Natural killer cell treated with Interleukin-12 subunit alpha and Interleukin-12 subunit beta and Interleukin-15 and Interleukin-18, amount 100 ng/mL, for 72 hours (primary cell): ENCODE measurements at regions not wholly inside any gene's neighbourhood (a gene's known extent, or its start where the extent isn't known, plus 50 kb on each side); places are given as distances from the start of the nearest gene placed in this dataset.

Experiments used
- ATAC-seq, 2 donors: fragments of 150-1000 bp; cut with Tn5 transposase in 1 of 2; sonication (Bioruptor Pico), chemical (Tn5 transposase) in 1 of 2; 2 replicates each; pipeline ENCODE4 v1.10.0; 2021
- DNase-seq: peaks from one replicate; pipeline ENCODE4 v3.0.0; 2022; ENCODE audit warnings: low spot score
- H3K27ac Mint-ChIP-seq, 2 donors: 1 replicate in 1 of 2; 2 replicates in 1 of 2; pipeline ENCODE4 v1.8.0; 2022; ENCODE audit warnings: mixed read lengths in 2 of 2, mild to moderate bottlenecking in 1 of 2, moderate library complexity in 1 of 2
- H3K27me3 Mint-ChIP-seq, 2 donors: 1 replicate in 1 of 2; 2 replicates in 1 of 2; pipeline ENCODE4 v1.8.0; 2022; ENCODE audit warnings: mixed read lengths in 2 of 2
- H3K36me3 Mint-ChIP-seq: one replicate; pipeline ENCODE4 v1.8.0; 2022; ENCODE audit warnings: mixed read lengths
- H3K4me1 Mint-ChIP-seq, 2 donors: 1 replicate in 1 of 2; 2 replicates in 1 of 2; pipeline ENCODE4 v1.8.0; 2022; ENCODE audit warnings: low read depth in 2 of 2, mixed read lengths in 2 of 2, mild to moderate bottlenecking in 1 of 2
- H3K4me3 Mint-ChIP-seq: one replicate; pipeline ENCODE4 v1.8.0; 2022; ENCODE audit warnings: mixed read lengths
- H3K9me3 Mint-ChIP-seq: 2 replicates; pipeline ENCODE4 v1.8.0; 2022; ENCODE audit warnings: mixed read lengths

DNA sequence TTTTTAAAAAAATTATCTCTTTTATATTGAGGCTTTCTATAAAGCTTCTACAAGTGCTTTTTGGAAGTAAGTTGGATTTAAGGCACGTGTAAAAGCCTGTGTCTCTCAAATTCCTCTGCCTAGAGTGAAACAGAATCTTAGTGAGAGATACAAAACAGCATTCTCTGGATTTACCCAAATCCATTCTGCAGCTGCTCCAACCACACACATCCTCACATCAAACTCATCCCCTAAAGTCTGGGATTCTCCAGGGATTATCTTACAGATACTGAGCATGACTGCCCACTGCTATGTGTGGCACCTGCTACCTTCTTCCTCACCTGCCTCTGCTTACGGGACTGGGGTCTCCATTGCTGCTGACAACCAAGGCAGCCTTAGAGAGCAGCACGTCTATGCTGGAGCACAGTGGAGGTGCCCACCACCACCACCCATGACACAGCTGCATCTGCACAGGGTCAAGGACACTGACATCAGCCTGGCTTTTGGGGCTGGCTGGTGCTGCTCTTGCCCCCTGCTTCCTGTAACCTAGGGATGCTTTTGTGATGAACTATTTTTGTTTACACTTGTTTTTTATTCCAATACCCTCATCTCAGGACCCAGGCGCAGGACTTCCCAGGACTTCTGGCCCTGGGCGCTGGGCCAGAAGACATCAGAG lies 139.2 kb upstream of the NAMPT start:
- Mint-ChIP-seq H3K4me1 (peaks cover 83 to 89% of the 10 kb centered on the region in 2 donors), H3K27me3 (peaks cover 0 to 5% of the 10 kb centered on the region in 2 donors), H3K4me3 (peak overlapping the region; percentile 69), H3K9me3 (peaks cover 16% of the 10 kb centered on the region), H3K36me3 (peaks cover 34% of the 10 kb centered on the region), H3K27ac (peak overlapping the region; percentile 97)
- DNase-seq (no peak), ATAC-seq (no peak)

DNA sequence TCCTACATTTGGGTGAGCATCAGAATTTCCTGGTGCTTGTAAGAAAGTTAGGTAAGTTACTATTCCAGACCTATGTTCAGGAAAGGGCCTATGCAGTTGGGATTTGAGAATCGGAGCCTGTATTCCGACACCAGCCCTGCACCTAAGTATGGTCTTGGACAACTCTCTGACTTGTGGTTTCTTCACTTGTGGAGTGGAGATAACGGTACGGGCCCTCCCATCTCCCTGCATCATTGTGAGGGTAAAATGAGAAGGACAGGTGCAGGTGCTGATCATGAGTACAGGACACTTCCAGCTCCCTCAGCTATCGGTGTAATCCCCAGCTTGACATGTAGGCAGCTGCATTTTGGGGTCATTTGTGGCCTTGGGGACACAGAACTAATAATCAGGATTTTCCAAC lies 138.3 kb upstream of the NAMPT start:
- H3K27me3 Mint-ChIP-seq: peaks cover 0 to 3% of the 10 kb centered on the region in 2 donors
- peaks cover 86 to 92% of the 10 kb centered on the region in 2 donors for H3K4me1 Mint-ChIP-seq
- no peak for DNase-seq
- H3K36me3 Mint-ChIP-seq: peaks cover 29% of the 10 kb centered on the region
- peaks cover 12% of the 10 kb centered on the region for H3K9me3 Mint-ChIP-seq
- ATAC-seq: no peak
- H3K4me3 Mint-ChIP-seq: peak overlapping the region; percentile 69
- peak overlapping the region; percentile 97 for H3K27ac Mint-ChIP-seq

DNA sequence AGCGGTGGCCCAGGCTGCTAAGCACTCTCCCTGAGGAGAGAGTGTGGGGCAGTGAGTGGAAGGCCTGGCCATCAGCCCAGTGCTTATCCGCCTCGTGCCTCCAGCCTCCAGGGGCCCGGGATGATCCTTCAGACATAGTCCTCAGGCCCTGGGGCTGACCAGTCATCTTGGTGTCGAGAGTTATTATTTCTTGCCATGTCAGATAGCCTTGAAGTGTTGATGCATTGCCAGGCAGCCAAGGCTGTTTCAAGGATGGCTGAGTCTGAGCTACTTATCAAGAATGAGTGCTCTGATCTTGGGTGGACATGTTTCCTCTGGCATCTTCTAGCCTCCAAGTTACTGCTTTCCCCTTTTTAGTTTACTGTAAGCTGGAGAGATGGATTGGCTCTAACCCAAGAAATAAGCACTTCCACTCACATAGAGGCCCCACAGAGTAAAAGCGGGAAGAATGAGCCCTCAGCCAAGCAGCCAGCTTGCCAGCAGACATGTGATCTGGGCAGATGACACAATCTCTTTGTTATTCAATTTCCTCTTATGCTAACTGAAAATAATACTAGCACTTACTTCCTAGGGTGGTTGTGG lies 136.5 kb upstream of the NAMPT start:
- Mint-ChIP-seq H3K4me1 (peaks cover 87 to 96% of the 10 kb centered on the region in 2 donors), H3K4me3 (peak overlapping the region; percentile 69), H3K9me3 (peaks cover 7% of the 10 kb centered on the region), H3K36me3 (peaks cover 31% of the 10 kb centered on the region), H3K27ac (peak overlapping the region; percentile 97), H3K27me3 (no peaks in the 10 kb centered on the region)
- peak; percentile 65 for DNase-seq
- peak in 1 of 2 donors; percentile 46 for ATAC-seq

DNA sequence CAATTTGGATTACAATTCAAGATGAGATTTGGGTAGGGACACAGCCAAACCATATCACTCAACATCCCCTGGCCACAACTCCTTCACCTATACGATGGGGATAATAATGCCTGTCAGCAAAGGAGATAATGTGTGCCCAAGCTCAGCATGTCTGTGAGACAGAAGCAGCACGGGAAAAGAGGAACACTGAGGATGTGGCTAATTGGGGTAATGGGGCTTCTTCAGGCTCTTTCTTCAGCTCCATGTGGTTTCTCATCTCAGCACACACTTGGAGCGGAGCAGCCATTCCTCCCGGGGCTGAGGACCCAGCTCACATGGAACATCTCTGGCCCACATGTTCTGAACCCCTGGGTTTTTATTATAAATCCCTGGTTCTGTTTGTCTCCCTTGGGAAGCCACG lies 136.0 kb upstream of the NAMPT start:
- no peaks in the 10 kb centered on the region for H3K27me3 Mint-ChIP-seq
- H3K4me1 Mint-ChIP-seq: peaks cover 83 to 93% of the 10 kb centered on the region in 2 donors
- ATAC-seq (no peak), DNase-seq (no peak)
- peak overlapping the region; percentile 97 for H3K27ac Mint-ChIP-seq
- peaks cover 8% of the 10 kb centered on the region for H3K9me3 Mint-ChIP-seq
- H3K4me3 Mint-ChIP-seq: peak overlapping the region; percentile 77
- peaks cover 34% of the 10 kb centered on the region for H3K36me3 Mint-ChIP-seq

DNA sequence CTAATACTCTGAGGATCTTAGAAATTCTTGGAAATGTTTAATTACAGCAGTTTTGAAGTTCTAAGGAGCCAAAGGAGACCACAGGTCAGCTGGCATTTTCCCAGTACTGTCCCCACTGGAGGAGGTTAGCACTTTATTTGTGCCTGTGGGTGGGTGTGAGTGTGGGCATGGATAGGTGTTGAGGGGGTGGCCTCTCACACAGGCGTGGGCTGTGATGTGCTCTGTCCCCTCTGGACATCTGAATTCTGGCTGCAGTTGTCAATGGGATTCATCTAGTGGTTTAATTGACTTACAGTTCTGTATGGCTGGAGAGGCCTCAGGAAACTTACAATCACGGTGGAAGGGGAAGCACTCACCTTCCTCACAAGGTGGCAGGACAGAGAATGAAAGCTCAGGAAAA lies 135.4 kb upstream of the NAMPT start:
- H3K27ac Mint-ChIP-seq: peak overlapping the region; percentile 97
- no peaks in the 10 kb centered on the region for H3K27me3 Mint-ChIP-seq
- H3K4me3 Mint-ChIP-seq: peak overlapping the region; percentile 77
- DNase-seq (peak; percentile 67), ATAC-seq (no peak)
- H3K36me3 Mint-ChIP-seq: peaks cover 34% of the 10 kb centered on the region
- peaks cover 12% of the 10 kb centered on the region for H3K9me3 Mint-ChIP-seq
- H3K4me1 Mint-ChIP-seq: peaks cover 81 to 90% of the 10 kb centered on the region in 2 donors

DNA sequence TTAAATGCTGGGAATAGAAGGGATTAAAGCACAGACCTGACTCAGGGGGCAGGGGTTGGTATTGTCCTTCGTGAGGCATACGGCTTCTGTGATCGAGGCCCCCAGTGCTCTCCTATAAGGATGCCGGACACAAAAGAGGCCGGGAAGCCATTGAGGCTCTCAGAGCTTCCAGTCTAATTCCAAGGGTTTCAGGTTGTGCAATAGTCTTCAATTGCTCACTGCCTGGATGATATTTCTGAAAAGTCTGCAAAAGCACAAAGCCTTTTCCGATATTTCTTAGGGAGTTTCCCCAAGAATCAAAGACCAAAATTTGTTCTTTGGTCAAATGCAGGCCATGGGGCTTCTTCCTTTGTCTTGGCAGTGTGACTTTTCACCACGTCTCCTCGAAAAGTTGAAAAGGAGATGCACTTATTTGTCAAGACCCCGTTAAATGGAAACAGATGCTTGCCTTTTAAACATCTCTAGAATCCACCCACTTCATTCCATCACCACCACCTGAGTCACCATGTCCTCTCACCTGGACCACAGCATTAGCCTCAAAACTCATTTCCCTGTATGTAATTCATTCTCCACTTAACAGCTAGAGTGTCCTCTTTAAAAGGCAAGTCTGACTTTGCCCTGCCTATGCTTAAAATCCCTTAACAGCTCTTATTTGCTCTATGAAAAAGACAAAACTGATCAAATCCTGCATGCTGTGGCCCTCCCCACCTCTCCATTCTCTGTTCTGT lies 134.8 kb upstream of the NAMPT start:
- Mint-ChIP-seq H3K27me3 (no peaks in the 10 kb centered on the region), H3K9me3 (peaks cover 12% of the 10 kb centered on the region), H3K4me3 (peak overlapping the region; percentile 77), H3K36me3 (peaks cover 34% of the 10 kb centered on the region), H3K4me1 (peaks cover 75 to 86% of the 10 kb centered on the region in 2 donors), H3K27ac (peak overlapping the region; percentile 97)
- ATAC-seq: peak; percentile 24 to 68
- no peak for DNase-seq

DNA sequence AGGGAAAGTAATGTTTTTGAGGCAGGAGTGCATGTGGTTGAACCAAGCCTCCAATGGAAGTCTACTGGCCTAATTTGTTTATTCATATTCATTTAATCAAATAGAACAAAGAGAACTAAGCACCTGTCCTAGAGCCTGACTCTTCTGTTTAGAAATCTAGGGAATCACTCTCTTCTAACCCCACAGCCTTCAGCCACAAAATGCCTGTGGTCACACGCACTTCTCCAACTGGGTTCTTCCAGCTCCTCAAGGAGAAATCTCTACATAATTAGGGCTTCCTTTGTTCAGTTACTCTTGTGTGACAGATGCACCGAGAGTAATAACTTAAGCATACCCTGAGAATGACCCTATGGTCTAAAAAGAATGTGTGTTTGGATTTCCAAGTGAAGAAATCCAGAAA lies 133.7 kb upstream of the NAMPT start:
- peak overlapping the region; percentile 97 for H3K27ac Mint-ChIP-seq
- peak overlapping the region; percentile 77 for H3K4me3 Mint-ChIP-seq
- peaks cover 34% of the 10 kb centered on the region for H3K36me3 Mint-ChIP-seq
- peaks cover 65 to 75% of the 10 kb centered on the region in 2 donors for H3K4me1 Mint-ChIP-seq
- ATAC-seq: peak in 1 of 2 donors; percentile 34
- H3K9me3 Mint-ChIP-seq: peaks cover 12% of the 10 kb centered on the region
- no peak for DNase-seq
- no peaks in the 10 kb centered on the region for H3K27me3 Mint-ChIP-seq

DNA sequence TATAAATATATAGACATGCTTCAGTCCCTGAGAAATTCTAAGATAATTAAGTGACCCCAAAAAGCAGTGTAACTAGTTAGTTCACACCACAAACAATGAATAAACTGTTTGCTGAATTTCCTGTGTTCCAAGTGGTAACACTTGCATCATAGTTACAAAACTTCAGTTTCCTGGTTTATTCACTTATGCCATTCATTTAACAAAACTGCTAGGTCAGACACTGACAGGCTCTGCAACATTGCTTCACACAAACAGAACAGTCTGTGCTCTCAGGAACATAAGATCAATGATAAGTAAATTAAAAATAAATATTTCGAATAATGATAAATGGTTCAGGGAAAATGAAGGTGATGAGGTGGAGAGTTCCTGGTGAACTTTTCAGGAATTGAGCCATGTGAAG lies 133.3 kb upstream of the NAMPT start:
- no peak for DNase-seq
- Mint-ChIP-seq H3K27ac (peak overlapping the region; percentile 97), H3K4me1 (peaks cover 63 to 71% of the 10 kb centered on the region in 2 donors), H3K4me3 (peak overlapping the region; percentile 77), H3K36me3 (peaks cover 34% of the 10 kb centered on the region), H3K9me3 (peaks cover 12% of the 10 kb centered on the region), H3K27me3 (no peaks in the 10 kb centered on the region)
- peak; percentile 69 to 84 for ATAC-seq

DNA sequence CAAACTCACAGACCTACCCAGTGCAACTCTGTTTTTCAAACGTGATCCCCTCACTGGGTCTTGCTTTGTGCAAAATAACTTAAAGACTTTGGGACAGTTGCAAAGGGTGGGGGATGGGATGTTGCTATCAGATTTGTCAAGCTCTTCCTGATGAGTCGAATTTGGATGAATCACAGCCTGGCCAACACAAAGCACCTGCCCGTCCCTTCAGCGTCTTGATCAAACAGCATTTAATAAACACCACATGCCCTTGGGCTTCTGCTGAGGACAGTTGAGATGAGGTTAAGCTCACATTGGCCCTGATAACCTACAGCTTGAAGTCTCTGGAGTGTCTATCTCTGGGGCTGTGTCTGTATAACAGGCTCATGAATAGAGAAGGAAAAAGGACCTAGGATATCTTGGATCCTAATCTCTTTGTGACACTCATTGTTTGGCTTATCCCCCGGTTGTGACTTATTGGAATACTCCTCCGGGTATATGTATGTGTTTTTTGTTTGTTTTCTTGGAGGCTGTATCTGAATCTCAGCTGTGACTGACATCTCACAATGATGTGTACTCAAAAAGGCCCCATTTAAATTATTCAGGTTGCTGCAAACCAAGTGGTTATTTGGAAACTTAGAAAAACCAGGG lies 132.6 kb upstream of the NAMPT start:
- H3K36me3 Mint-ChIP-seq: peaks cover 30% of the 10 kb centered on the region
- peak overlapping the region; percentile 97 for H3K27ac Mint-ChIP-seq
- peaks cover 12% of the 10 kb centered on the region for H3K9me3 Mint-ChIP-seq
- H3K4me1 Mint-ChIP-seq: peaks cover 56 to 65% of the 10 kb centered on the region in 2 donors
- DNase-seq (no peak), ATAC-seq (peak; percentile 17 to 33)
- H3K27me3 Mint-ChIP-seq: no peaks in the 10 kb centered on the region
- peak overlapping the region; percentile 77 for H3K4me3 Mint-ChIP-seq

DNA sequence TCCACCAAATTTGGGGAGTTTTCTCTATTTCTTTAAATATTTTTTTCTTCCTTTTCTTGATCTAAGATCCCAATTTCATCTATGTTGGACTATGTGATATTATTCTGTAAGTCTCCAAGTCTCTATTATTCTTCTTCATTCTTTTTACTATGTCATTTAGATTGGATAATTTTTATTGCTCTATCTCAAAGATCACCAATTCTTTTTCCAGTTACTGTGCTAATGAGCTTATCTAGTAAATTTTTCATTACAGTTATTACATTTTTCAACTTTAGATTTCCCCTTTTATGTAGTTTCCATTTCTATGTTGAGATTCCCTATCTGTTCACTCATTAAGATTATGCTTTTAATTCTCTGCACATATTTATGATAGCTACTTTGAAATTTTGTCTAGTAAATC lies 131.6 kb upstream of the NAMPT start:
- no peak for ATAC-seq
- peaks cover 11% of the 10 kb centered on the region for H3K9me3 Mint-ChIP-seq
- H3K27ac Mint-ChIP-seq: peak overlapping the region; percentile 97
- H3K4me3 Mint-ChIP-seq: peak overlapping the region; percentile 77
- H3K4me1 Mint-ChIP-seq: peaks cover 47 to 55% of the 10 kb centered on the region in 2 donors
- peaks cover 31% of the 10 kb centered on the region for H3K36me3 Mint-ChIP-seq
- peaks cover 5 to 9% of the 10 kb centered on the region in 2 donors for H3K27me3 Mint-ChIP-seq
- DNase-seq: no peak

DNA sequence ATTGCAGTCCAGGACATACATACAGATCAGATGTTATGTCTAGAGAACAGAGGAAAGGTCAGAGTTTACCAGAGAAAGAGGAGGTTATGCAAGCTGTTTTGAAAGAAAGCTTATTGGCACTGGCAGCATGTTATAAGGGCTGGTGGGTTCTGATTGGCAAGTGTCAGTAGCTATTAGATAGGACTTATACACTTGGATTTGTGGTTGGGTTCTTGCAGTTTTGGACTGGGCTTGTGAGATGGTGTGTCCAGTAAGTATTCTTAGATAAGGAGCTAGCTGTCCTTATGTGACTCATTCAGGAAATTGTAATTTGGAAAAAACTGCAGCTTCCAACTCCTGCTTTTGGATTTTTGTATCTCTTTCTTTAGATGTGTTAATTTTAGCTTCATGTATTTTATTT lies 130.7 kb upstream of the NAMPT start:
- no peak overlapping the region for H3K4me3 Mint-ChIP-seq
- H3K9me3 Mint-ChIP-seq: peaks cover 12% of the 10 kb centered on the region
- H3K27ac Mint-ChIP-seq: peak overlapping the region in 1 of 2 donors; percentile 22
- H3K27me3 Mint-ChIP-seq: peaks cover 10 to 19% of the 10 kb centered on the region in 2 donors
- DNase-seq (no peak), ATAC-seq (no peak)
- H3K36me3 Mint-ChIP-seq: peaks cover 41% of the 10 kb centered on the region
- H3K4me1 Mint-ChIP-seq: peaks cover 40 to 49% of the 10 kb centered on the region in 2 donors

DNA sequence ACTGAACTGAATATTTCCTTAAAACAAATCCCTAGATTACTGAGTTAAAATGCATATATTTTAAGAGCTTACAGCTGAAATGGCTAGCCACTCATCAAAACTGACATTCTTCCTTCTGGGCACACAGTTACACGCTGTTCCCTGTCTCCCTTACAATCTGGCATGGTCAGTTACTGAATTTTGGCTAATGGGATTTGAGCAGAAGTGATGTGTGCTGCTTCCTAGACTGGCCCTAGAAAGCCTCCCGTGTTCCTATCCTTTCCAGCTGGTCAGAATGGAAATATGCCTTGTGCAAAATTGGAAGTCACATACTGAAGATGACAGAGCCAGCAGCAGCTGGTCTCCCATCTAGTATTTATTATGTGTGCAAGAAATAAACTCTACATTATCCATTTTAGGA lies 128.7 kb upstream of the NAMPT start:
- Mint-ChIP-seq H3K4me3 (no peak overlapping the region), H3K4me1 (peaks cover 21 to 29% of the 10 kb centered on the region in 2 donors), H3K27me3 (peaks cover 11 to 31% of the 10 kb centered on the region in 2 donors), H3K9me3 (peaks cover 12% of the 10 kb centered on the region), H3K36me3 (peaks cover 40% of the 10 kb centered on the region), H3K27ac (no peak overlapping the region)
- DNase-seq: no peak
- no peak for ATAC-seq

DNA sequence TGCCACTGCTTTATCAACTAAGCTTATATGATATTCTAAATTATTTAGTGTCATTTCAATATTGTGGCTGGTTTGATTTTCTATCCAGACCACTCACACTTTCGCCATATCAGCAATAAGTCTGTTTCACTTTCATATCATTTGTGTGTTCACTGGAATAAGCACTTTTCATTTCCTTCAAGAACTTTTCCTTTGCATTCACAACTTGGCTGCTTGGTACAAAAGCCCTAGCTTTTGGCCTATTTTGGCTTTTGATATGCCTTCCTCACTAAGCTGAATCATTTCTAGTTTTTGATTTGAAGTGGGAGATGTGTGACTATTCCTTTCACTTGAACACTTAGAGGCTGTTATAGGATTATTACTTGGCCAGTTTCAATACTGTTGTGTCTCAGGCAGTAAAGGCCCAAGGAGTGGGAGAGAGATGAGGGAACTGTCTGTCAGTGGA lies 120.9 kb upstream of the NAMPT start:
- Mint-ChIP-seq H3K36me3 (peaks cover 21% of the 10 kb centered on the region), H3K9me3 (peaks cover 5% of the 10 kb centered on the region), H3K27ac (peak overlapping the region; percentile 16 to 54), H3K27me3 (peaks cover 18 to 32% of the 10 kb centered on the region in 2 donors), H3K4me3 (peak overlapping the region; percentile 12), H3K4me1 (peaks cover 7 to 16% of the 10 kb centered on the region in 2 donors)
- DNase-seq (no peak), ATAC-seq (peak; percentile 91 to 96)
